ENCODE measurements at regions not wholly inside any gene's neighbourhood (a gene's known extent, or its start where the extent isn't known, plus 50 kb on each side); places are given as distances from the start of the nearest gene placed in this dataset.

DNA sequence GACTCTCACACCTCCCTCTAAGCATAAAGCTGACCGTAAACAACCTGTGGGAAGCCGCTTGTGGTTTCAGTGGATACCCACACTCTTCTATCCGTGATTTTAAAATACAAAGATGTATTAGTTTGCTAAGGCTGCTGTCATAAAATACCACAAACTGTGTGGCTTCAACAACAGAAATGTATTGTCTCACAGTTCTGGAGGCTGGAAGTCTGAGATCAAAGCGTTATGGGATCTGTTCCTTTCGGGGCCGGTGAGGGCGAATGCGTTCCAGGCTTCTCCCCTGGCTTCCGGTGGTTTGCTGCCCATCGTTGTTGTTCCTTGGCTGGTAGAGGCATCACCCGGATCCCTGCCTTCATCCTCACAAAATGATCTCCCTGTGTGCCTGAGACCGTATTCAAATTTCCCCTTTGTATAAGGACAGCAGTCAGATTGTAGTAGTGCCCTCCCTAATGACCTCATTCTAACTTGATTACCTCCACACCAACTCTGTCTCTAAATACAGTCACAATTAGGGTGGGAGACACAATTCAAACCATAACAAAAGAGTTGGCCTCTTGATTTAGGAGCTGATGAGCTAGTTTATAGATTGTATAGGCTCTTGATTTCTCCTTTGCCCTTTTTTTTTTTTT lies 210.6 kb upstream of the SOX4 start:
- DNase-seq: no peak

DNA sequence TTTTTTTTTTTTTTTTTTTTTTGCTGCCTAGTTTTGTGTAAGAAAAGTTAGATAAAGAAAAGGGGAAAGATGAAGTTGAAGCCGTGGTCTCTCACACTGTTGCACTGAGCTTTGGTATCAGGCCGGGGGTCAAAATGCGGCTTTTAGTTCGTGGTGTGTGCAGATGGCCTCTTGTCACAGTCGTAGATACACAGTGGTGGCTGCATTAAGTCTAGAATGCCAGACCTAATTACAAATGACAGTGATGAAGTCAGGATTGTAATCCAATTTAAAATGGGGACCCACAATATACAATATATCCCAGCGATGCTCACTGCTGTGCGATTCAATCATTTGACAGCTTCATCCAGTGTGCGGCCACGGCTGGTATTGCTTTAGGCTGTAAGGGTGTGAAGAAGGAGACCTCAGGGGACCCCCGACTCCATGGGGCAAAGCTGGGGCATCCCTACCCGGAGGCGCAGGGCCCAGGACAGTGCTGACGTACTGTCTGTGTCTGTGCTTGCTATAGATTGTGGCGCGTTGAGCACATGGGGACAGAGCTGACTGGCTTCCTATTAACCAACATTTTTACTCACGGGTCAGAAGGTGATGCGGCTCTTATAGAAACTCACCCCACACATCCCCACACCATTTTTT lies 210.0 kb upstream of the SOX4 start:
- no peak for DNase-seq

DNA sequence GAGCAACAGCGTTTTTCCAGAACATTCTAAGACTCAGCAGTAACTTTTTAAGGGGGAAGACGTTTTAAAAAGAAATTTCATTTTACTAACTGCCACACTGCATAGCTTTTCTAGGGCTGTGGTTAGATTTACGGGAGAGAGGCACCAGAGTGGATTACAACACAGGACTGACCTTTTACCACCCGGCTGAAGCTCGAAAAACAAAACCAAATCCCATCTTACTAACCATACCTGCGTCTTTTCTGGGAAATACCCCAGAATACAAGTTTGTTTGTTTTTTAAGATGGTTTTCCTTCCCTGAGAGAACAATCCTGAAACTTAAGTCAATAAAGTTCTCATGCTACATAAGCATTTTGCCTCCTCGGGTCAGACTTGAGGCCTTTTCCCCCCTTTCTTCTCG lies 209.3 kb upstream of the SOX4 start:
- DNase-seq: no peak

DNA sequence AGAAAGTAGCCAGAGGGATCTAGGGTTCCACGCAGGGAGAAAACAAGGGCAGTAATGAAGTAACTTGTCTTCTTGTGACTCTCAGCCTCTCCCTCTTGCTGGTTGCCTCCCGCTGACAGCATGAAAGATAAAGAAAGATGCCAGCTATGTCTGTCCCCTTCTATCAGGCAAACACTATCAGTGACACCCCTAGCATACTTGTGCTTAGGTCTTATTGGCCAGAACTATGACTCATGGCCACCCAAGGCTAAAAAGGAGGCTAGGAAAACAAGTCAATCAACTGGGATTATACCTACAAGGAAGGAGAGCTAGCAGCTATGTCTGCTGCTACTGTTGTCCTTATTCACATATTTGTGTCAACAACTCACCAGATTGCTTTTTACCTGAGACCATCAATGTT lies 206.8 kb upstream of the SOX4 start:
- DNase-seq: no peak

DNA sequence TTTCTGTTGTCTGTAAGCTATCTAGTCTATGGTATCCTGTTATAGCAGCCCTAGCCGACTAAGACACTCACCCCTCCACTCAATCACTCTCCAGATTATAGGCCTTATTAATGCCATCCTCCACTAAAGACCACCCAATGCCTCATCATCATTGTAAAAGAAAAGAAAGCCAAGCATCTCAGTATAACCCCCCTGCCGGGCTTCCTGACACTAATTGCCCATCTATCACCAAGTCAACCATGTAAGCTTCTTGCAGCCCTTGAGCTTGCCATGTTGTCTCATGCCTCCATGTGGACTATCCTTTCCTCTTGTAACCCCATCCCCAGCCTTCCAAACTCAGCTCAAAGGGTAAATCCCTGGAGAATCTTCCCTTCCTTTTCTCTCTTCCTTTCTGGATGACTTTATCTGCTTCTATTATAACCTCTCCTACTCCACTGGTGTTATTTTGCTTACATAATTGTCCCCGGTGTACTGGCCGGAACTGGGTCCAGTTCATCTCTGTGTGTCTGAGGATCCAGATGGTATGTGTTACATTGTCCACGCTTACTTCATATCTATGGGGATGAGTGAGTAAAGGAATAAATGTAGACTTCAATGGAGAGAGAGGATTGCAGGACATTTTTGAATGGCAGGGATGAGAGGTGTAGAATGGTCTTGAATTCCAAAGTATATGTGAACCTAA lies 202.9 kb upstream of the SOX4 start:
- peak; percentile 59 for DNase-seq

DNA sequence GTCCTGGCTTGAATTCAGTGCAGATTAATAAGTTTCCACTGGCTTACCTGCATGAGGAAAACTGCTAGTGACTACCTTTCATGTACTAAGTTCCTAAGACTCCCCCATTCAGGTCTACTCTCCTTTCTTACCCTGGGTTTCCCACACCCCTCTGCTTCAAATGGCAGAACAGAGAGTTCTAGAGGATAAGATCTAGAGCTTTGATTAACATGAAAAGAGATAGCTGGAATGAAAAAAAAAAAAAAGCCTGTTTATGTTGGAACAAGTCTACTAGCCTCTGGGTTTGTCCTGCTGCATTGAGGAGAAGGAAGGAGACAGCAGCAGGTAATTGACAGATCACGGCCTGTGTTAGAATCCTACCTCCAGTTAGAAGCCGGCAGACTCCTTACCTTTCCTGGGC lies 201.4 kb upstream of the SOX4 start:
- DNase-seq: no peak

DNA sequence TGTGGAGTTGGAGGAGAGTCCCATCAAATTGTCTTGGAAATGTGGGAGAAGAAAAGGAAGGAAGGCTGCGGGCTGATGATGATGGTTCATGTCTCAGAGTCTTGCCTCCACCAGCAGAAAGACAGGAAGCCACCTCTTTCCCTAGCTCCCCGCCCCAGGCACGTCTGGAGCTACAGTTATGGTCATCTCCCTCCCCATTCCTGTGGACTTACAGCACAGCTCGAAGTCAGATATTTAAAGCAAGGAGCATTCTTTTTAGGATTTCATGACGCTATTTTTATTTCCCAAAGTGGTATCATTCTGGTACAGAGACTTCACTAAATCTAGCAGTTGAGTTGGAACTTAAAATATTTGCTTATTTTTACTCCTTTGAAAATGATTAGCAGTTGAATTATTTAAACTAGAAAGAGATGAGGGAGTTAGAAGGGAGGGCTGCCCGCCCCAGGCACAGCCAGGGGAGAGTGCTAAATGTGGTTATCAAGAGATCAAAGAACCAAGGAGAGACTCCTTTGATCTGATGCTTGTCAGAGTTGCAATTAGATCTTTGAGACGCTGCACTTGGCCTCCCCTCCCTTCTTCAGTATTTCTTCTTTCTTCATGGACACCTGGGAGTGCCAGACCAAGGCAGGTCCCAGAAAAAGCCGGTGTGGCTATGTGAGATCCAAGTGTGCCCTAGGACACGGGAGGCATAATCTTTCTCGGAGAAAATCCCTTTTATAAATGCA lies 199.9 kb upstream of the SOX4 start:
- no peak for DNase-seq

DNA sequence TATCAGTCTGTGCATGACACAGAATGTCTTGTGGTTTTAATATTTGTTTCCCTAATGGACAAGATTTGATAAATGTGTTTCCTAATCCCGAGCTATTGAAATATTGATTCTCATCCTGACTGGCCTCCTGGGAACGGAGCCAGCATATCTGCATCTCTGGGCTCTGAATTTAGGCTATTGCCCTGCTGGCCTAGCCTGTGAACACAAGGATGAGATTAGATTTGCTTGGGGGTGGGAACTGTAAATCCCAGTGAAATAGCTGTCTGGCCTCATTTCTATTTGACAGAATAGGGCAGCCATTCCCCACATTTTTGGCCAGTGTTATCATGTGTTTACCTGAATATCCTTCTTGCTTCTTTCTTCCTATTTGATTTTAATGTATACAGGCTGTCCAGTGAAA lies 198.4 kb upstream of the SOX4 start:
- DNase-seq: no peak

DNA sequence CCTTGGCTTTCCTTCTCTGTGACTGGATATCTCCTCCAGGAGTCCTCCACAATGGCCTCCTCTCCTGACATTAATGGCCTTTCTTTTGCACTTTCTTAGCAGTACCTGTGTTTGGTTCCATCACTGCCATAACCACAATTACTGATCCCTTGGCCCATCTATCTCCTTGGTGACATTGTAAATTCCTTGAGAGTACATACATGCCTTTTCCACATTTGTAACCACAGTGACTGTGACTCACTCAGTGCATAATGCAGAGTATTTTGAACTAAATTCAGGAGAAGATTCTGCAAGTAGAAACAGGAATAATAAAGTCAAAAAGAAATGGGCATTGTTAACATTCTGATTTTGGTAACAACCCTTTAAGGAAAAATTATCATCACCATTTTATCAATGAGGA lies 197.2 kb upstream of the SOX4 start:
- no peak for DNase-seq

DNA sequence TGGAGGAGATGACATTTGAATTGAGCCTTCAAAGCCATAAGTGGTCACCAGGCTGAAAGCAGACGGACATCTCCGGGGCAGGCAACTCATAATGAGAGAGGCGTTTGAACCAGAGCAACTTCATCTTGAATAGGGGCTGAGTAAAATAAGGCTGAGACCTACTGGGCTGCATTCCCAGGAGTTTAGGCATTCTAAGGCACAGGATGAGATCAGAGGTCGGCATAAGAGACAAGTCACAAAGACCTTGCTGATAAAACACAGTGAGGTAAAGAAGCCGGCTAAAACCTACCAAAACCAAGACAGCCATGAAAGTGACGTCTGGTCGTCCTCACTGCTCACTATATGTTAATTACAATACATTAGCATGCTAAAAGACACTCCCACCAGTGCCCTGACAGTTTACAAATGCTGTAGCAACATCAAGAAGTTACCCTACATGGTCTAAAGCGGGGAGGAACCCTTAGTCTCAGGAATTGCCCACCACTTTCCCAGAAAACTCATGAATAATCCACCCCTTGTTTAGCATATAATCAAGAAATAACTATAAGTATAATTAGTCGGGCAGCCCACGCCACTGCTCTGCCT lies 194.7 kb upstream of the SOX4 start:
- no peak for DNase-seq

DNA sequence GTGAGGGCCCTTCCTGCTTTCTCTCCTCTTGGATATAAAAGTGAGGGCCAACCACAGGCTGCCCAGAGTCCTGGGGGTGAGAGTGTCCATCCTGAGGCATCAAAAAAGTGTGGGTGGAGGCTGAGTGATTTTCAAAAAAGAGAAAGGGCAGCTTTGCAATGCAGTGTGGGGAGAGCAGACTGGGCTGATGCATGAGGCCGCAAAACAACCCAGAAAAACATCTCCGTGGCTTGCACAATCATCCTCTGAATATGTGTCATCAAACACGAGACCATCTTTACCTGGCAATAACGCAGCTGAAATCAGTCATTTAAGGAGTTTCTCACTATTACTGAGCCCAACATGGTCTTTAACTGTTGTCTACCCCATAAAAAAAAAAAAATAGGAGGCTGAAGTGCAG lies 191.2 kb upstream of the SOX4 start:
- no peak for DNase-seq

DNA sequence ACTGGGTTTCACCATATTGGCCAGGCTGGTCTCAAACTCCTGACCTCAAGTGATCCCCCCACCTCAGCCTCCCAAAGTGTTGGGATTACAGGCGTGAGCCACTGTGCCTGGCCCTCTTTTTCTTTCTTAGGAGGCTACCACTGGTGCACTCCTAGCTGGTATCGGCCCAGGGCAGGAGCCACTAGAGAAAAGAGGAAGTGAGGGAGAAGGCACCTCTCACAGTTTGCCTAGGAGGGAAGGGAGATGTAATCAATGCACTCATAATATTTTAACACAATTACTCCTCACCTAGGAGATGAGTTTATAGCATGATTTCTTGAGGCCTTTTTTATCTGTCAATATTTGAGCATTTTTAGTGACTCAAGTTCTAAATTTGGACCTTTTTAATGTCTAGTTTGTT lies 189.0 kb upstream of the SOX4 start:
- DNase-seq: no peak

DNA sequence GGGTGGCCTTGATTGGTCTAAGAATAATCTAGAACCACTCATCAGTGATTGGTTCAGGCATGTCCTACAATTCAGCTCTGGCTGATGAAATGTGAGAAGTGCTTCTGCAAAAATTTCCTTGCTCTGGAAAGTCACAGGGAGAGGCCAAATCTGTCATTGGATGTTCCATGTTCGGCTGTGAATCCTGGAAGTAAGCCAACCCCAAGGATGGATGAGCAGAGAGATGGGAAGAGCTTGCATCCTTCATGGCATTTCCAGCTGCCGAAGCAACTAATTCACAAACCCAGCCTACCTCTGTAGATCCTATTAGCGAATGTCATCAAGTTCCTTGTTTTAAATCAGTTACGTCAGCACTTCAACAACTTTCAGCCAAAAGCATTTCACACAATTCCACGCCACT lies 187.2 kb upstream of the SOX4 start:
- no peak for DNase-seq

DNA sequence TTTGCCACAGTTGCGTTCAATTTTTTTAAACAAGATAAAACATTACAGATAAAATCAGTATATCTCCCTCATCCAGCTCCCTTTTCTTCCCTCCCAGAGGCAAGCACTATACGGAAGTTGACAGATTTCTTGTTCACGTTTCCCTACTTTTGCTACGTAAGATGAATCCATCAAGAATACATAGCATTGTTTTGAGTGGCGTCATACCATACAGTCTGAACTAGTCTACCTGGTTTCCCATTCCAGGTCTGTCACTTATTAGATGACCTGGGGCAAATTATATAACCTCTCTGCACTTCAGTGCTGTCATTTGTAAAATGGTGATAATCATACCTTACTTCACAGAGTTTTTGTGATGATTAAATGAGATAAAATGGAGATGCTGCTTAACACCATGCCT lies 184.3 kb upstream of the SOX4 start:
- no peak for DNase-seq

DNA sequence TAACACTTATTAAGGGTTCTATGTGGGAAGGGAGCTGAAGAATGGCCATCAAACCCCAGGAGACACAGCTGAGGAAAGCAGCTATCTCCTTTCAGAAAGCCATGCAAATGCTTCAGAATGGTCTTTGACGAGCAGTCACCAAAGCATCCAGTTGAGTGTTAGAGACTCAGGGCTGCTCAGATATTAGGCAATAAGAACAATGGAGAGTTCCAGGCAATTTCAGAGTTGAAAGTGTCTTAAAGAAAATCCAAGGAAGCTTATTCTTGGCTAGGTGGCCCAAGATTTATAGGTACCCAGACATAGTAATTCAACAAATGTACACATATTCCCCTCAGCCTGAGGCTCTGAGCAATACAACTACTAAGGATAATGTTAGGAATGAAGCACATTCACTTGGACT lies 180.1 kb upstream of the SOX4 start:
- no peak for DNase-seq

DNA sequence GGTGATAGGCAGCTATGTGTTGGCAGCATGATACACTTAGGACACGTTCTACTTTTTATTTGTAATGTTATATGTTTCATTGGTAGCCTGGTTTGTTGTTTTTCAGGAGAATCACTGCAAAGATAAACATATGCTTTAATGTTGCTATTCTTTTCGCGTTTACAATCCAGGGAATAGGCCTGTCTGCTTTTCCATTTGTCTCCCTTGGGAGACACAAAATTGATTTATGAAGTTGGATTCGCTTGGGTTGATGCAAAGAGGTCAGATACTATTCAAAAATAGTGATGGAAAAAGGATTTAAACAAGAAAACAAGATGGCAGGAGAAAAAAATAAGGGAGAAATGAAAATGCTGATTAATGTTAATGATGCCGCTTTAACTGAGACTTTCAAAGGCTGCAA lies 179.5 kb upstream of the SOX4 start:
- no peak for DNase-seq

DNA sequence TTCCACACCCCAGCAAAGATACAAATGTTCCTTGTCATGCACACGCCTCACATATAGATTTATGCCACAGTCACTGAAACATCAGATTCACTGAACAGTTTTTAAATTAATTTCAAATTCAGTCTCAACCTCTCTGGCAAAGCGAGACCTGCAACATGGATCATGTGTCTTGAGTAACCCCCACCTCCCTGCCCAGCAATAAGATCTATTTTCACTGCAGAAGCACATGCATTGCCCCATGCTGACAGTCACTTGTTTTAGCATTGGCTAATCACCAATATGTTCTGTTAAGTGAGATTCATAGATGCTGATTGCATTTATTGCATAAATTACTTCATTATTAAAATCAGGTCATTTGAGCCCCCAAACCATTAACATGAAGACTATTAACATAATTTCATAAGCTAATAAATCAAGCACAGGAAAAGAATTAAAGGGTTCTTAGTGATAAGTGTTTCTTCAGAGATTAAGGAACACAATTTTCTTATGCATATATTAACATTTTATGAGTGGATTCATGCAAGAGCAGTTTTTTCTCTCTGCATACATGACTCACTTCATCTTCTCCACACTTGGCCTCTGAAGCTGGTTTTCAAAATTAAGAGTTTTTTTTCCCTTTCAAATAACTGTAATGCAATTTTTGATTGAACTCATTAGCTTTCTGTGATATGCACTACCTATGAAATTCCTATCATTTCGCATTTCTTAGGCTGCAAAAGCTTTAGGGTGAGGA lies 173.2 kb upstream of the SOX4 start:
- no peak for DNase-seq

DNA sequence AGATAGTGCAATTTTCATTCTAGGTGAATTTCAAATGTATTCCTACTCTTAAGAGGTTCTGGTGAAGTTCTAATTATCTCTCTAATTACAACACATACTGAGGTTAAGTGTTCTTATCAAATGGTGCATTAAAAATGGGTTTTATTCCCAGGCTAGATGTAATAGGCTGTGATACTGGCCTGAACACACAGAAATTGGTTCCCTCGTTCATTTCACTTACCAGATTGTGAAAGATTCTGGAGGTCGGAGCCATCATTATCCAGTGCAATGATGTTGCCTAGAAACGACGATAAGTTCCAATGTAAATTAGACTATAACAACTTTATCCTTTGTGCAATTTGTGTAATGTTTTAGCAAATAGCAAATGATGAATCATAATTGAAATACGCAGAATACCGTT lies 172.6 kb upstream of the SOX4 start:
- no peak for DNase-seq

DNA sequence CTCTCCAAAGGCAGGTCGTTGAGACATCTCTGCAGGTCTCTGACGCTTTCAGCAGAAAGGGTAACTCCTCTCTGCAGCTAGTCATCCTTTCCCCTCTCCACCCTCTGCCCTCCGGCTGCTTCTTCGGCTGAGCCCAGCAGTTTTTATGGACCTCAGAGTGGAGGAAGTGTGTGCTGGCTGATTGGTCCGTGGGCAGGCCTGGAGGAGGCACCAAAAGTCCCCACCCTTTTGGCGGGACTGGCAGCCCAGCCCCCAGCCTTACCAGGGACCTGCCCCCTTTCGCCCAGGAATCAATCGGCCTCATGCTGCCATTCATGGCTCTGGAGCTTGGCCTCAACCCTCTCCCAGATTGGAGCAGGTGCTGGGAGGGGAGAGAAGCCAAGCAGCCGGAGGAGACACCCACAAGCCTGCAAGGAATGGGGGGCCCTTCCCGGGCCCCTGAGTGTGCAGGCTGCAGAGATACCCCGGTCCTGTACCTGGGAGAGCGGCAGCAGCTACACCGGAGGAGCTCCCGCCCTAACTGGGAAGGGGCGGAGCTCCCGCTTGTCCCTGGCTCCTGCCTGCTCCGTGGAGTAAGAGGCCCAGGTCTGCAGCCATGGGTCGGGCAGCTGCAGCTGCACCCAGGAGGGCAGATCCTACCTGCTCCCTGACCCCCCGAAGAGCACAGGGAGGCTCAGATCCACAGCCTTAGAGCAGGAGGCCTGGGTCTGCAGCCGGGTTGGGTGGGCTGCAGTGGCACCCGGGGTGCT lies 170.3 kb upstream of the SOX4 start:
- no peak for DNase-seq

DNA sequence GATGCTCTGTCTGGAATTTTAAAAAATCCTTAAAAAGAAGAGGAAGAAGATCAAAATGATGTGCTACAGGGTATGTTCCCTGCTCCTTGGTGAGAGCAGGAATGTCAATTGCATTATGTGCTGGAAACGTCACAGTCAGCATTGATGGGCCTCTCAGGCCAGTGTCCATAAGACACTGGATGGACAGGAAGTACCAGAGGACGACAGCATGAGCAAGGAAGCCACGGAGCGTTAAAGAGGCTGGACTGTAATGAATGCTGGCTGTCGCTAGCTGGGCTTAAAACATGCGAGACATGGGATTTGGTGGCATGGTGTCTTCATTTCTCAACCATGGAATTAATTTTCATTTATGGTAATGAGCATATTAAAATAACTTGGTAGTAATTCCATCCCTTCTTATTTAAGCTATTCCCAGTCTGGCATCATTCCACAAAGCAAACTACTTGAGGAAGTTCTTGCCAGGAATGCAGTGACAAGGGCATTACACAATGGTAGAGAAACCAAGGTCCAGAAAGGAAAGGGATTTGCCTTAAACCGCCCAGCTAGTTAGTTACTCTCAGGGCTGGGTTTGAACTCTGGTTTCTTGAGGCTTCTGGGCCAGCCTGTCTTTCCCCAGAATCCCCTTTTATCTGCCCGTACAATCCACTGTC lies 166.6 kb upstream of the SOX4 start:
- DNase-seq: no peak

DNA sequence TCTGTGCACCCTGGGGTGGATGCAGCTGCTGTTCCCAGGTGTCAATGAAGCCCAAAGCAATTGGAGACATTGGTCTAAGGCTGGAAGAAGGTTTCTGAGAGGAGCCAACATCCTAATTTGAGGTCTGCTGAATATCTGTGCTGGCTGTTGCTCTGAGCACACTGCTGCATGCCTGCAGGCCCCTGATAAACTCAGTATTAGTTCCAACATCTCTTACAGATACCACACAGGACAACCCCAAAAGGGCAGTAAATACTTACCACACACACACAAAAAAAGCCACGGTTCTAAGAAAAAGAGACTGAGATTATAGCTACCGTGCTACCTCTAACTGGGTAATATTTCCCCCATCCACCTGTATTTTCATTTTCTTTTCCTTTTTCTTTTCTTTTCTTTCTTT lies 164.3 kb upstream of the SOX4 start:
- DNase-seq: no peak

DNA sequence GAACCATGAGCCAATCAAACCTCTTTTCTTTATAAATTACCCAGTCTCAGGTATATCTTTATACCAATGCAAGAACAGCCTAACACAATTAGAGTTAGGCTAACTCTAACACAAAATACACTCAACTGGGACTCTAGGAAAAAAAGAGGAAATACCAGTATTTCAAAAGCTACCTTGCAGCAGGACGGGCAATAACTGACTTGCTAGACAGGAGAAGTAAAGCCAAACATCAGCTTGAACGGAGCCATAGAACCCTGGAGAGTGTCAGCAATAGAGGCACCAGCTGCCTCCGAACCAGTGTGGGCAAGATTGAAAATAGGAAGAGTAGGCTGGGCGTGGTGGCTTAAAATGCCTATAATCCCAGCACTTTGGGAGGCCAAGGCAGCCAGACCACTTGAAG lies 162.0 kb upstream of the SOX4 start:
- no peak for DNase-seq
